HG03457 (cell line): ENCODE measurements at regions not wholly inside any gene's neighbourhood (a gene's known extent, or its start where the extent isn't known, plus 50 kb on each side); places are given as distances from the start of the nearest gene placed in this dataset.

ENCODE experiments used
- ATAC-seq: cut with Tn5 transposase; IDR thresholded peaks from one replicate; pipeline ENCODE4 v1.9.1; 2021; ENCODE audit warnings: moderate number of reproducible peaks; ENCODE audit not compliant: unreplicated experiment

- ATAC-seq: no peak
Measured at GRCh38 chr4:159723341-159724048, 620.6 kb downstream of the RAPGEF2 start.

GRCh38 chr4:159725571-159725970 is 622.7 kb downstream of the RAPGEF2 start:
- no peak for ATAC-seq

GRCh38 chr4:159735281-159736207 is 632.7 kb downstream of the RAPGEF2 start:
- ATAC-seq: no peak

GRCh38 chr4:159736411-159736810 is 633.5 kb downstream of the RAPGEF2 start:
- no peak for ATAC-seq

- ATAC-seq: no peak
Measured at GRCh38 chr4:159743971-159744370, 641.1 kb downstream of the RAPGEF2 start.

GRCh38 chr4:159747983-159748382 is 645.1 kb downstream of the RAPGEF2 start:
- no peak for ATAC-seq

GRCh38 chr4:159748834-159749444 is 646.1 kb downstream of the RAPGEF2 start:
- ATAC-seq: no peak

GRCh38 chr4:159757499-159757898 is 654.6 kb downstream of the RAPGEF2 start:
- no peak for ATAC-seq

GRCh38 chr4:159758061-159758460 is 655.2 kb downstream of the RAPGEF2 start:
- no peak for ATAC-seq

- ATAC-seq: no peak
Measured at GRCh38 chr4:159762672-159763071, 659.8 kb downstream of the RAPGEF2 start.

- ATAC-seq: peak; percentile 92
Measured at GRCh38 chr4:159764343-159764952, 661.6 kb downstream of the RAPGEF2 start.

GRCh38 chr4:159765382-159765781 is 662.5 kb downstream of the RAPGEF2 start:
- no peak for ATAC-seq

GRCh38 chr4:159766241-159766640 is 663.4 kb downstream of the RAPGEF2 start:
- ATAC-seq: no peak

- no peak for ATAC-seq
Measured at GRCh38 chr4:159767406-159767805, 664.5 kb downstream of the RAPGEF2 start.

- ATAC-seq: no peak
Measured at GRCh38 chr4:159768016-159768415, 665.1 kb downstream of the RAPGEF2 start.

- no peak for ATAC-seq
Measured at GRCh38 chr4:159770401-159770800, 667.5 kb downstream of the RAPGEF2 start.

- no peak for ATAC-seq
Measured at GRCh38 chr4:159770969-159771368, 668.1 kb downstream of the RAPGEF2 start.

- no peak for ATAC-seq
Measured at GRCh38 chr4:159776961-159777360, 674.1 kb downstream of the RAPGEF2 start.

GRCh38 chr4:159777689-159778088 is 674.8 kb downstream of the RAPGEF2 start:
- ATAC-seq: no peak

GRCh38 chr4:159778298-159778697 is 675.4 kb downstream of the RAPGEF2 start:
- ATAC-seq: no peak

GRCh38 chr4:159779716-159780115 is 676.8 kb downstream of the RAPGEF2 start:
- no peak for ATAC-seq
